ENCODE measurements at regions not wholly inside any gene's neighbourhood (a gene's known extent, or its start where the extent isn't known, plus 50 kb on each side); places are given as distances from the start of the nearest gene placed in this dataset.
"Not testable (repeated sequence)": the region's sequence is repeated elsewhere in the genome, so short reads cannot be mapped to it uniquely, and the experiment has no call there.

DNA sequence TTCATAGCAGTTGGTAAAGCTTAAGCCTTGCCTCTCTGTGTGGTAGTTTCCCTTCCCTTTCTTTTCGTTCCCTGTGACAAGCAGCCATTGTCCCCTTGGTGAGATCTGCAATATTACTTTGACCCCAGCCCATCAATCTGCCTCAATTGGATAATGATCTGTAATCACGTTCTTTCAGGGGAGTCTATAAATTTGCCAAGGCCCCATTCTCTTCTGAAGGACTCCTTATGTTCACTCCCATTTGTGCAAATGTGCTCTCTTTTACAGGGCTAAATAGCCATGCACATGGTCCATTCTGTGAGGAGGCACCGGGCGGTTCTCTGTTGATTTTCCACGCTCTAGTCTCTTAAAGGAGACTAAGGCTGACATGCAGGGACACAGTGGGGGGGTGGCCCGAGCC is 660.4 kb upstream of the SLC35B3 start:
- ATAC-seq (no peak), DNase-seq (ENCODE audit: low spot score) (no peak)
- intact Hi-C loops (cut with DNase I) = no loop called here

GRCh38 chr6:9095137-9095536 is 659.8 kb upstream of the SLC35B3 start:
- ATAC-seq (no peak), DNase-seq (ENCODE audit: low spot score) (no peak)
- intact Hi-C loops (cut with DNase I) = no loop called here

- intact Hi-C loops (cut with DNase I) = no loop called here
- DNase-seq (ENCODE audit: low spot score) = no peak
- ATAC-seq = no peak
Measured at GRCh38 chr6:9089724-9090123, 654.4 kb upstream of the SLC35B3 start.

- ATAC-seq (no peak), DNase-seq (ENCODE audit: low spot score) (no peak)
- intact Hi-C loops (cut with DNase I) = no loop called here
Measured at GRCh38 chr6:9087470-9087869, 652.1 kb upstream of the SLC35B3 start.

DNA sequence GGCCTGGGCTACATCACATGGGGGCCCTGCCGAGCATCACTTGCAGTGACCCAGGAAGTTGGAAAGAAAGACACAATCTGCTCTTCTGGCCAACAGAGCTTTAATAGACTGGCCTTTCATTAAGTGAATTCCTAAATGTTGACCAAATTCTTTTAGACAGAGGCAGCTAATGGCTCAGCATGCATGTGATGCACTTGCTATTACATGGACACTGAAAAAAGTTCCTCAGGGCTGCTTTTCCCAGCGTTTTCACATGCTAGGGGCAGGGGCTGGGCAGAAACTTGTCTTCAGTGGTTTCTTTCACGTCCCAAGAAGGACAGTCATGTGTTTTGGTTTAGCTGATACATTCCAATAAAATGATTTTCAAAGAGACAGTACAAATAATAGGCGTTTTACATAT is 651.0 kb upstream of the SLC35B3 start:
- DNase-seq (ENCODE audit: low spot score) (no peak), ATAC-seq (no peak)
- intact Hi-C loops (cut with DNase I) = no loop called here

- DNase-seq (ENCODE audit: low spot score) (no peak), ATAC-seq (no peak)
- intact Hi-C loops (cut with DNase I) = no loop called here
Measured at GRCh38 chr6:9085709-9086070, 650.3 kb upstream of the SLC35B3 start.

DNA sequence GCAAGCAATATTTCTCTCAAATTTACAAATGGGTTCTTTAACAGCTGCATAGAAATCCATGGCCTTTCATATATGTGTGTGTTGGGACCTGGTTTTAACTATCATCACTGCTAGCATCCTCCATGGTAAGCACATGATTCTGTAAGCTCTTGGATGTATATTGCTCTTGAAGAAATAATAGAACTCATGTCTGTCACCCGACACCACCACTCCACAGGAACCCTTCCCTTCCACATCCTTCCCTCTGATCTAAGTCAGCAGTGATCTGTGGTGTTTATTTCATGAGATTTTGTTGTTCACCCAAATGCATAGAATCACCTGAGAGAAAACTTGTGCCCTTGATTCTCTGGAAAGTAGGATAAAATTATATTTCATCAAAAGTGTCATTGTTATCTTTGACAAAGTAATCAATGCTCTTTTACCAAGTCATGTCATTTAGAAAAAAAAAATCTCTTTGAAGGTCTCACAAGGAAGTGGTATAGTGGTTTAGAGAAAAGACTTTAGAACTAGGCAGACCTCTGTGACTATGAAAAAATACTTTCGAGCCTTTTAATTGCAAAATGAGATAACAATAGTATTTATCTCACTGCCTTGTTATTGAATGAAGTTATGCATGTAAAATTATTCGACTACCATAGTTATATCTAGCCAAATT is 649.8 kb upstream of the SLC35B3 start:
- intact Hi-C loops (cut with DNase I) = no loop called here
- ATAC-seq (no peak), DNase-seq (ENCODE audit: low spot score) (no peak)

GRCh38 chr6:9083108-9083507 is 647.8 kb upstream of the SLC35B3 start:
- DNase-seq (ENCODE audit: low spot score) = no peak
- ATAC-seq = no peak
- intact Hi-C loops (cut with DNase I) = no loop called here

GRCh38 chr6:9066726-9067125 is 631.4 kb upstream of the SLC35B3 start:
- no peak for DNase-seq (ENCODE audit: low spot score)
- ATAC-seq = no peak
- intact Hi-C loops (cut with DNase I) = no loop called here

DNA sequence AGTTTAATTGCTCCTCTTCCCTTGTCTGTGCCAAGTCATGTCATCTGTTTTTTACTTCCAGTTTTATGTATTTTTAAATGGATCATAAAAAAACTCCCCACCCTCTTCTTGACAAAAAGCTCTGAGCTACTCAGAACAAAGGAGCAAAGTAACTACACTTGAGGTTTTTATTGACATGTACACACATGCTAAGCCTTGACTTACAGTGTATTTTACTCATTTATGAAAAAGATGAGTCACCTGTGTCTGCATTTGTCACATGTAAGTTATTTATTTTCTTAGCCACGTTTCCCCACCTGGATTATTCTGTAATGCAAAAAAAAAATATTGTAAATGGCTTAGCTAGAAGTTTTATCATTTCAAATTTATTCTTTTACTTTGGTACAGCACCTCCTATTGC is 628.8 kb upstream of the SLC35B3 start:
- no peak for DNase-seq (ENCODE audit: low spot score)
- no peak for ATAC-seq
- intact Hi-C loops (cut with DNase I) = no loop called here

- no peak for DNase-seq (ENCODE audit: low spot score)
- intact Hi-C loops (cut with DNase I) = no loop called here
- no peak for ATAC-seq
Measured at GRCh38 chr6:9062596-9062995, 627.3 kb upstream of the SLC35B3 start.

- ATAC-seq = no peak
- intact Hi-C loops (cut with DNase I) = no loop called here
- no peak for DNase-seq (ENCODE audit: low spot score)
Measured at GRCh38 chr6:9057937-9058336, 622.6 kb upstream of the SLC35B3 start.

DNA sequence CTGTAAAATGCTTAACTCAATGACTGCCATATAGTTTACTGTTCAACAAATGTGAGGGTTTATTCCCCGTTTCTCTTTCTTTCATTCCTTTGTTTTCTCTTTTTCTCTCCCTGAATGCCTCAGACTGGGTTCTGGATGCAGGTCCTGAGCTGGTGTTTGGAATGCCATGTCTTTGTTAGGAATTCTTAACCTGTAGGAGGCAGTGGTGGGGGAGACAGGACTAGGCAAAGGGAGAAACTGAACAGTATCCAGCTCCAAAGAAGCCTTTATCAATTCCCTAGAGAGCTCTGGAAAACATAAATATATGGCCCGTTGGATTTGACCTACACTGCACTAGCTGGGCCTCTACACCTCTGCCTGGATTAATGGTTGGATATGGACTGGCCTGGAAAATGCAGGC is 621.2 kb upstream of the SLC35B3 start:
- ATAC-seq (no peak), DNase-seq (ENCODE audit: low spot score) (no peak)
- intact Hi-C loops (cut with DNase I) = no loop called here

DNA sequence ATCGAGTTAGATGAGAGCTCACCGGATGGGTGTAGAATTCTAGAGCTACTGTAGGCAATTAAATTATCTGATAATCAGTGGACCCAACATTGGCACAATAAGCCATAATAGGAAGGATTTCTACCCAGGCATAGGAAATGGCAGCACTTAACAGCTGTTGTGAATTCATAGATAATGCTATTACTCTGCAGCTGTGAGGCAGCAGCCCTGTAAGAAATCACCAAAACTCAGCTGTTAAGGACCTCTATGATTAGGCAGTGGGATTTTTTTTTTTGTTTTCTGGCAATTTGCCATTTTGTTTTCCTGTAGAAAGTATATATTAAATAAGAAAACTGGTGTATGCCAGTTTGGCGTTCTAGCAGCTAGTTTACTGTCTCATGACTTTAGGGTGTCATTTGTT is 609.1 kb upstream of the SLC35B3 start:
- ATAC-seq (no peak), DNase-seq (ENCODE audit: low spot score) (no peak)
- intact Hi-C loops (cut with DNase I) = no loop called here

GRCh38 chr6:9040718-9041117 is 605.4 kb upstream of the SLC35B3 start:
- DNase-seq (ENCODE audit: low spot score) (no peak), ATAC-seq (no peak)
- intact Hi-C loops (cut with DNase I) = no loop called here

DNA sequence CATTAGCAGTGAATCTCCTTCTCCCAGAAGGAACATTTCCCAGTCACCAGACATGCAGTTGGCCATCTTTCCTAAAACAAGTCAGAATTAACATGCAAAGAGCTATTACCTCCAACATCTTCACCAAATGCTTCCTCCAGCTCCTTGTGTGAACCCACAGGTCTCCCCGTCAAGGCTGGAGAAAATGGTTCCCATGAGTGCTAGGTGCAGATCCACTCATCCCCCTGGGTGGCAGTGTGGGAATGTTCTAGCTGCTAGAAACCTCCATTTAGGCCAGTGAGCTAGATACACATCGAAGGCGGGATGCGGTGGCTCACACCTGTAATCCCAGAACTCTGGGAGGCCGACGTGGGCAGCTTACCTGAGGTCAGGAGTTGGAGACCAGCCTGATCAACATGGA is 603.9 kb upstream of the SLC35B3 start:
- intact Hi-C loops (cut with DNase I) = no loop called here
- DNase-seq (ENCODE audit: low spot score) (no peak), ATAC-seq (no peak)

DNA sequence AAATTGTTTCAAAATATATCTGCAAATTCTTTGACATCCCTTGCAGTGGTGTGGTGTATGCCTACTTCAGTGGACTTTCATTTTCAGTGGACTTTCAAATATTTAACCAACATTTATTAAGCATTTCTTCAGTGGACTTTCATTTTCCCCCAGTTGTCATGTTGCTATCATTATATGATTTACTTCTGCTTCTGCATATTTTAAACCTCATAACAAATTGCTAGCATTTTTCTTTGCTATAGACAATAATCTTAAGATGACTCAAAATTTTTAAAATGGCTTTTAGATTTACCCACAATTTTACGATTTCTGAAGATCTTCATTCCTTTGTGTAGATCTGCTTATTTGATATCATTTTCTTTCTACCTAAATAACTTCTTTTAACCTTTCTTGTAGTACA is 592.7 kb upstream of the SLC35B3 start:
- DNase-seq (ENCODE audit: low spot score) (no peak), ATAC-seq (no peak)
- intact Hi-C loops (cut with DNase I) = no loop called here

GRCh38 chr6:9025796-9026394 is 590.5 kb upstream of the SLC35B3 start:
- no peak for DNase-seq (ENCODE audit: low spot score)
- intact Hi-C loops (cut with DNase I) = no loop called here
- ATAC-seq = no peak

GRCh38 chr6:9025228-9025627 is 589.9 kb upstream of the SLC35B3 start:
- intact Hi-C loops (cut with DNase I) = no loop called here
- no peak for DNase-seq (ENCODE audit: low spot score)
- no peak for ATAC-seq

- DNase-seq (ENCODE audit: low spot score); ATAC-seq; intact Hi-C loops (cut with DNase I): not testable (repeated sequence)
Measured at GRCh38 chr6:9024246-9024645, 588.9 kb upstream of the SLC35B3 start.

GRCh38 chr6:9020001-9020400 is 584.7 kb upstream of the SLC35B3 start:
- DNase-seq (ENCODE audit: low spot score) (no peak), ATAC-seq (no peak)
- intact Hi-C loops (cut with DNase I) = no loop called here
